CD4-positive, alpha-beta T cell treated with Interleukin-6 for 4 hours (primary cell): ENCODE measurements at regions not wholly inside any gene's neighbourhood (a gene's known extent, or its start where the extent isn't known, plus 50 kb on each side); places are given as distances from the start of the nearest gene placed in this dataset.

Source experiments
- DNase-seq: peaks from one replicate; pipeline ENCODE4 v3.0.0-alpha.2; 2020; ENCODE audit warnings: mixed read lengths

- DNase-seq: no peak
These were observed 868.5 kb upstream of the SLIT2 start for GRCh38 chr4:19382993-19383756.

- no peak for DNase-seq
These were observed 870.6 kb upstream of the SLIT2 start for GRCh38 chr4:19381068-19381467.

GRCh38 chr4:19380600-19380999, 871.1 kb upstream of the SLIT2 start:
- no peak for DNase-seq

GRCh38 chr4:19379191-19379708, 872.5 kb upstream of the SLIT2 start:
- DNase-seq: no peak

GRCh38 chr4:19375931-19376330, 875.8 kb upstream of the SLIT2 start:
- no peak for DNase-seq

- DNase-seq: no peak
These were observed 876.4 kb upstream of the SLIT2 start for GRCh38 chr4:19375136-19375804.

GRCh38 chr4:19372390-19372789, 879.3 kb upstream of the SLIT2 start:
- no peak for DNase-seq

GRCh38 chr4:19368800-19369199, 882.9 kb upstream of the SLIT2 start:
- no peak for DNase-seq

- no peak for DNase-seq
These were observed 884.8 kb upstream of the SLIT2 start for GRCh38 chr4:19366916-19367315.

- no peak for DNase-seq
These were observed 893.7 kb upstream of the SLIT2 start for GRCh38 chr4:19358015-19358414.

- DNase-seq: no peak
These were observed 902.3 kb upstream of the SLIT2 start for GRCh38 chr4:19349416-19349815.

- DNase-seq: no peak
These were observed 903.0 kb upstream of the SLIT2 start for GRCh38 chr4:19348746-19349145.

GRCh38 chr4:19346636-19347035, 905.1 kb upstream of the SLIT2 start:
- DNase-seq: no peak

GRCh38 chr4:19329631-19330030, 922.1 kb upstream of the SLIT2 start:
- no peak for DNase-seq

GRCh38 chr4:19329077-19329476, 922.6 kb upstream of the SLIT2 start:
- no peak for DNase-seq

GRCh38 chr4:19327364-19327763, 924.3 kb upstream of the SLIT2 start:
- DNase-seq: no peak

GRCh38 chr4:19324184-19324583, 927.5 kb upstream of the SLIT2 start:
- DNase-seq: no peak

GRCh38 chr4:19319607-19320006, 932.1 kb upstream of the SLIT2 start:
- no peak for DNase-seq

GRCh38 chr4:19317377-19317776, 934.3 kb upstream of the SLIT2 start:
- DNase-seq: no peak

GRCh38 chr4:19314116-19314515, 937.6 kb upstream of the SLIT2 start:
- DNase-seq: no peak

GRCh38 chr4:19309378-19309777, 942.3 kb upstream of the SLIT2 start:
- no peak for DNase-seq

- no peak for DNase-seq
These were observed 947.7 kb upstream of the SLIT2 start for GRCh38 chr4:19304028-19304427.

- DNase-seq: no peak
These were observed 950.2 kb upstream of the SLIT2 start for GRCh38 chr4:19301527-19301926.

GRCh38 chr4:19300213-19300612, 951.5 kb upstream of the SLIT2 start:
- DNase-seq: no peak
